Fibroblast of gingiva (primary cell): ENCODE measurements at regions not wholly inside any gene's neighbourhood (a gene's known extent, or its start where the extent isn't known, plus 50 kb on each side); places are given as distances from the start of the nearest gene placed in this dataset.
"Not testable (repeated sequence)": the region's sequence is repeated elsewhere in the genome, so short reads cannot be mapped to it uniquely, and the experiment has no call there.

Experiments
- DNase-seq: peaks from one replicate; pipeline ENCODE4 v3.0.0-alpha.2; 2011; ENCODE audit warnings: low read depth

DNA sequence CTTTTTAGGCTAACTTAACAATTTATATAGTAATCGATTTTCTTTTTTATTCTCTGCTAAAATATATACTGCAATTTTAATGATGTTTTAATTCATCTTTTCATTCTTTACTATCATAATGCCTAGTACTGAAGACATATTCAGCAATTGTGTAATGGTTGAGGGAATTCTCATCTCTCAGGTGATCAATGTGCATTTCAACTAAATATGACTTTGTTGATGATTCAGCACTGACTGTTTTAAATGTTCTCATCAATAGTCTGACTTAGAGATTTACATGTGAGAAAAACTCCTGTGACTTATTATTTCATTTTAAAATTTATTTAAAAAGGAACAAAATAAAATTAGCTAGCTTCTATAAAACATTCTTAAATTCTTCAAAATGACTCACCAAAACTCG, 1450.3 kb downstream of the STIM2 start:
- no peak for DNase-seq

DNA sequence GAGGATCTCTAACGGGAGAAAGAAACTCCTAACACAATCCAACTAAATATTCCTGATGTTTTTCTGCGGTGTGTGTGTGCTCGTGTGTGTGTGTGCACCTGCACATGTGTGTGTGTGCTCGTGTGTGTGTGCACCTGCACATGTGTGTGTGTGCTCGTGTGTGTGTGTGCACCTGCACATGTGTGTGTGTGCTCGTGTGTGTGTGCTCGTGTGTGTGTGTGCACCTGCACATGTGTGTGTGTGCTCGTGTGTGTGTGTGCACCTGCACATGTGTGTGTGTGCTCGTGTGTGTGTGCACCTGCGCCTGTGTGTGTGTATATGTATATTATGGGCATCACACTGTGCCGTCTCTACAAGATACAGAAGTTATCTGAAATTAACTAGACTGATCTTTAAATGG, 1451.9 kb downstream of the STIM2 start:
- DNase-seq, result not testable (repeated sequence)

DNA sequence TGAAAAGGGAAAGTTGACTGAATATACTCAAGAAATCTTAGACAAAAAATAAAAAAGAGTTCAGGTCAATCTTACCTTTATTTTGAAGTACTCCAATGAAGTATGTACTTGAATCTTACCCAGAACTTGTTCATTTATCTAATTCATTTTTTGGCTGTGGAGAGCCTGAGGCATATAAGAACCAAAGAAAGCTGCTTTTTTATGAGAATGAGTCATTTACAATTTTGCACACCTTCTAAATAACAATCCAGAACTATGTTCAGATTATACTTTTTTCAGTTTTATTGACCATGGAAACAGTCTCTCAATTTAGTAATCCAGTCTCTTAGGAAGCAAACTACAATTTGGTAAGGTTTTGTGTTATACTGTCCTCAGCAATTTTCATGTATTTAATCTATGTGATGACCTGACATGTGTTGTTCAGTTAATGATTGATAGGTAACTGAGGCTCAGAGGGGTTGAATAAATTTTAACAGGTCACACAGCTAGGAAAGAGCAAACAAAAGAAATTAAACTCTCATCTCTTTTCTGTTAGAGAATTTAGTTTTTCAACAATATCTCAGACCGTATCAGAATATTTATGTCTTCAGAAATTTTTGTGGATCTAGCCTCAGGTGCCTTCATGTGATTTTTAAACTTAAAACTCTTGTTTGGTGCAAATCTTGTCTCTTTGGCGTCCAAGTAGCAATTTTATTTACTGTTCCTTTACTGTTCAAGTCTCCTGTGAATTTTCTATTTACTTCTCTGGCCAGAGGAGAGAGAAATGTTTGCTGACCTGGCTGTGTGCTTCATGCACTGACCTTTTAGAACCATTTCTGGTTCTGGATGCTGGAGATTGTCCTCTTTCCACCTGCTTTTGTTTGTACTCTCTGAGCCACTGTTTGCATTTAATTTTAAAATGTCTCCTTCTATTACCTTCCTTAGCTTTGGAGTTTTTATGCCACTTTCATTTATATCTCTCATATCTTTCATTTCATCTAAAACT, 1453.4 kb downstream of the STIM2 start:
- no peak for DNase-seq

DNA sequence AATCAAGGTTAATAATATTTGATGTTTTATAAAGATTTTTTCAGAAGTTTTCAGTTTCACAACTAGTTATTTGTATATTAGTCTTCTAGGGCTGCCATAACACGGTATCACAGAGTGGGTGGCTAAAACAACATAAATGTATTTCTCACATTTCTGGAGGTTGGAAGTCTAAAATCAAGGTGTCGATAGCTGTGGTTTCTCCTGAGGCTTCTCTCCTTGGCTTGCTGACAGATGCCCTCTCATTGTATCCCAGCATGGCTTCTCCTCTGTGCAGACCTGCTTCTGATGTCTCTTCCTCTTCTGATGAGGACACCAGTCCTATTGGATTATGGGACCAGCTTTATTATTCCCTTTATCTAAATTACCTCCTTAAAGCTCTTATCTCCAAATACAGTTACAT, 1456.6 kb downstream of the STIM2 start:
- DNase-seq, result no peak

DNA sequence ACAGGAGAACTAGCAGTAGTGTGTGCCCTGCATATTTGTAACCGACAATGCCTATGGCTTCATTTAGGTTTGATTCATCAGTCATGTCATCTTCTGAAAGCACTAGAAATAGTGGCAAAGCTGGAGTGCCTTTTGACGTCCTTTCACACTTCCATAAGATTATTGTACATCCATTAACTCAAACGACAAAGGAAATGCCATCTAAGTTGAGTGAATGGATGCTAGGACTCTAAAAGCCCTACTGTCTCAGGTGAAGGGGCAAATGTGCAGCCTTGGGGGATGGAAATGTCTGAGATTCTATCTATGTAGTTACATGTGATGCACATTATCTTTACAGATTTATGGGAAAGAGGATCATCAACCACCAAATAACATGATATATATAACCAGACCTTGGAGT, 1473.6 kb downstream of the STIM2 start:
- no peak for DNase-seq

DNA sequence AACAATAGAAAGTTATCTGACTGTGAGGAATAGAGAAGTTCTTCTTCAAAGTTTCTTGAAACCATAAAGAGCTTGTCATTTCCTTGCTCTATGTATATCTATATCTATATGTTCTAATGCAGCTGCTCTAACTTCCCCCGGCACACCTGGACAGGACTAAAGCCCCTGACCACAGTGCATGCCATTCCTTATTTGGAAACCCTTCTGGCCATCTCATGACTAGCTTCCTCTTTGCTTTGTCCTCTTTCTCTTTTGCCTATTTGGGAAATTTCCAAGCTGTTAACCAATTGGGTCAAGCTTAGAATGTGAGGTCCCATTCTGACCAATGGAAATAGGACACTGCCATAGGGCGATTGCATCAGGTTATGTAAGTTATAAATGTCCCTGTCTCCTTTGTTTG, 1481.1 kb downstream of the STIM2 start:
- DNase-seq, result no peak

DNA sequence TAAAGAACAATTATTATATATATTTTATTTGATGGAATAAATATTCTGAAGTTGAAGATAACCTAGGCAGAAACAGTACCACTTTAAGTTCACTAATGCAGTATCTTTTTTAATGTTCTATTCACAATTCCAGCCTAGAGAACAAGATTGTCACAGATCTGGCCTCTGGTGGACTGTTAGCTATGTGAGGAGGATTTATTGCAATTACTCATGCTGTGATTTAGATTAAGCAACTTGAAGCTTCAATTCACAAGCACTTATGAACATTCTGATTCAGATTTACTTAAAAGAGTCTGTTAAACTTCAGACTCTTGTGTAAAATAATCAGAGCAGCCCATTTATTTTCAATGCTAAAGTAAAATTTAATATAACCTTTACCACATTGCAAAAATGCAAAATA, 1489.8 kb downstream of the STIM2 start:
- no peak for DNase-seq

DNA sequence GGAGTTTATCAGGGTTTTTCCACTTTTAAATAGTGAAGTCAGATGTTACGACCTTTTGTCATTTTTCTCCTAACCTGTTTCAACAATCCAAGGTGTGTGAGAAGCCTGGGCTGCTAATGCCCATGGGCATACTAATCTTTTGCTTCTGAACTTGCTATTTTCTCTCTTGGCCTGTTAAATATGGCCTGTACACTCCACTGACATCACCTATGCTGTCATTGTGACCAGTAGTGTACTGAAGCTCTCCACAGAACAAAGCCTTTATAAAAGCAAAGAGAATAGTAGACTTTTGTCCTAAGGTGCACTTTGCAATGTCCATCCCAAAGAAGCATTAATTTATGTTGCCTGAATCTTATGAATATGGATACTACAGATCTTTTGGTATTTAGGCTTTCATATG, 1490.5 kb downstream of the STIM2 start:
- DNase-seq, result no peak

DNA sequence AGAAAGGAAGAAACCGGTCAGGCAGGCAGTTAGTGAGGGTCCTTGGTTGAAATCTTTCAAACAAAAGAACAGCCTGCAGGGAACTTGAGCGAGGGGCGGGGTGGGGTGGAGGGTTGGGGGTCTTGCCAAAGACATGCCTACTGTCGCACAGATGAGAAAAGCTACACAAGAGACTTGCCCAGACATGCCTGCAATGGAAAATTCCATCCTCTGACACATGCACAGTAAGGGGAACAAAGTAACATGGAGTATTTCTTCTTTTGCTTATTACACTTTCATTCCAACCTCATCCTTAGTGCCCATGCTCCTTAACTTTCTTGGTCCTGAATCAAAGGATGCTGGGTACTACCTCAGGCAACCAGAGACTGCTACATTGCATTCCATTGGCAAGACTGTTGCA, 1491.2 kb downstream of the STIM2 start:
- DNase-seq, result no peak

DNA sequence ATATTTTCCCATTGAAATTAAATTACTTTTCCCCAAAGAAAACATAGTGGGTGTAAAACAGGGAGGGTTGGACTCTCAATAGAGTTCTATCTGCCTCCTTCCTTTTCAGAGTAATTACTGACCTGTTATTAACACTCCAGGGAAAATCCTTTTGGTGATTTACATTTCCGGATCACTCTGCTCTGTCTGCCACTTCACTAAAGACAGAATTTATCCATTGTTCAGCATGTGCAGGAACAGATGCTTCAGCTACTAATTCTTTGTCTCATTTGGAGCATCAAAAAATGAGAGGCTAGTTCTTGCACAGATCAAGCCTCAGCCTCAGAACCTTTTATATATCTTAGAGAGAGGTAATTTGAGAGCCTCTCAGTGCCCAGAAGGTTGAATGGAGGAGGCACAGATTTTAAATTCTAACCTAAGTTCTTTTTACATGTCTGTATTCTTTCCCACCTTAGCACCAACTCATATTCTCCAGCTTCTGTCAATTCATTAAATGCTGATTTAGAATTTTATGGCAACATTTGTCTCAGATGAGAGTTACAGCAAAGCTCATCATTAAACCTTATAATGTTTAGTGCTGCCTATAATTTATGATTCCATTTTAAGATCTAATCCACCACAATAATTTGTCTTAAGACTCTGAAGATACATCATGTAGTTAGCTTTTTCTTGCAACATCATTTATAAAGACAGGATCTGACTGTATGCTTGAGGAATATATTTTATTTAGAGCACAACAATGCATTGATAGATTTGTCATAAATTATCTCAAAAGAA, 1494.4 kb downstream of the STIM2 start:
- no peak for DNase-seq

DNA sequence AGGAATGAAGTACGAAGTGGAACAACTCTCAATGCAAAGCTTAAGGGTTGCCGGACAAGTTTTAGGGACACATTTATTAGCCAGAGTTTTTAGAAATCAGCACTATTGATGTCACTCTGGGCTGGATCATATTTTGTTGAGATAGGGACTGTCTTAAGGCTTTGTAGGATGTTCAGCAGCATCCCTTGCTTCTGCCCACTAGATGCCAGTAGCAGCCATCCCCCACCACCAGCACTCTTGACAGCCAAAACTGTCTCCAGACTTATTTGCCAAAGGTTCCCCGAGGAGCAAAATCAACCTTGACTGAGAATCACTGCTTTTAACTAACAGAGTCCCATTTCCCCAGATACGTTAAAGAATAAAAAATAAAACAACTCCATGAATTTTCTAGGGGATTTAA, 1497.3 kb downstream of the STIM2 start:
- DNase-seq, result peak; percentile 1

DNA sequence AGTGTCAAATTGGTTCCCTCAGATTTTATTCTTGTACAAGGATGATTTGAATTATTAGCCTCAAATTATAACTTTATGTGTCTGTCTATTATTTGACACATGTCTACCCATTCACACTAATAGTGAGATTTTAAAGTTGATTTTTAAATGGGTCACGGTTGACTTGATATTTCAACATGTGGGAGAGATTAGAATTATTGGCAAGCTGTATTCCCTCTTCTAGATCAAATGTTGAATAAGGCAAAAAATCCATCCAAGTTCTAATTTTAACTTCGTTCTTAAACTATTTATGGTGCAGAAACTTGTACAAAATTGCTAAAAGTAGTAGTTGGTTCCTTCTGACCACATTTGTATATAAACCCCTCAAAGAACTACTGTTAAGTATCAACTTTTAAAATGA, 1498.0 kb downstream of the STIM2 start:
- DNase-seq, result no peak

DNA sequence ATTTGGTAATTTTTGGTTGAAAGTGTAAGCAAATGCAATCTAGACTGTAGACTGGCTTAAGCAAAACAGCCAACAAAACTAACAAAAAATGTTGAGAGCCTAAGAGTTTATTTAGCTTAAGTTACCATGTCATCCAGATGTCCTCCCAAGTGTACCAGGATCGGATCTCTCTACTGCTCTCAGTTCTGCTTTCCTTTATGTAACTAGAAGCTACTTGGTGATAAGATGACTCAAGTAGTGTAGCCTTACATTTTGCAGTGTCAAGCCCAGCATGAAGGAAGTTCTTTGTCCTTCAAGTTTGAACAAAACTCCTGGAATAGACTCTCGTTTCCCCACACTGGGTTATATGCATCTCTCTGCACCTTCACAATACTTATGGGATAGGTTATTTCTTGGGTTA, 1500.0 kb downstream of the STIM2 start:
- DNase-seq, result no peak

DNA sequence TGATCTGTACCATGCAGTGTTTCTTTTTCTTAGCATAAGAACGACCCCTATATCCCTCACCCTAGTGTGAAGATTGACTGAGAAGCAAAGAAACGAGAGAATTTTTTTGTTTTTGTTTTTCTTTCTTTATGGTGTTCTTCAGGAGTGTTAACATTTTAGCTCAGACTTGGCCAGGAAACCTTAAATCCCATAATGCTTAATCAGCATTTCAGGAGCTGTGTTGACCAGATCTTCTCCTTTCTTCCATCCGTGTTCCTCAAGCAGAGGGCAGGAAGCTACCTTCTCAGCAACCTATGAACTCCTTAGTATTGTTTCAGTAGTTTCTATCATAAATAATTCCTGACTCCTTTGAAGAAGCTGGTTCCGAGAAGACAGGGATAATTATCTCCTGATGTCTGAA, 1501.5 kb downstream of the STIM2 start:
- no peak for DNase-seq

DNA sequence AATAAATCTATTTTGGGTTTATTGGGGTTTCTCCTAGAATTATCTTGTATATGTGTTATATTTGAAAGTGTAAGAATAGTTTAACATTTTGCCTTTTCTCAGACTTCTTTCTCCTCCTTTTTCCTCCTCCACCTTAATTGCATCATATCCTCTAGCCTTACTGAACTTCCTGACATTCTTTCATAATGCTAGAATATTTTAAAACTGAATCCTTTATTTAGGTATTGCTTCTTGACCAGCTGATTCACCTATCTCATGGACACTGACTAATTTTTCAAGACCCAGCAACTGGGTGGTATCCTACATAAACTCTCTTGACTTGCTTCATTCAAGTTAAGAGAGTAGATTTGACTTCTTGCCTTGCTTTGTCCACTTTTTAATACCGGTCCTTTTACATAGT, 1508.9 kb downstream of the STIM2 start:
- DNase-seq, result no peak

DNA sequence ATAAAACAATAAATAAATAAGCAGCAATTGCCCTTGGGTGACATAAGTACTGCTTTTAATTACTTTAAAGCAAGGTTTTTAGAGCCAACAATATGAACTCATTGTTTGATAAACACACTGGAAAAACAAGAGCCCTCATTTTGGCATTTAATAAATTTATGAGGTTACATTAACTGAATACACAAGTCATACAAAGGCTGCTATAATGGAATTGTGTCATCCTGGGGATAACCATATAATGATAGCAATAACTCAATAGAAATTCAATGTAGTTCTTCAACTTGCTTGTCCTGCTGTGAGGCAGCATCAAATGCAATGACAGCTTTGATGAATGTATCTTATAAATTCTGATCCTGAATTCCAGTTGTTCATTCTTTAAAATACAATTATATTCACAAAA, 1512.5 kb downstream of the STIM2 start:
- no peak for DNase-seq

DNA sequence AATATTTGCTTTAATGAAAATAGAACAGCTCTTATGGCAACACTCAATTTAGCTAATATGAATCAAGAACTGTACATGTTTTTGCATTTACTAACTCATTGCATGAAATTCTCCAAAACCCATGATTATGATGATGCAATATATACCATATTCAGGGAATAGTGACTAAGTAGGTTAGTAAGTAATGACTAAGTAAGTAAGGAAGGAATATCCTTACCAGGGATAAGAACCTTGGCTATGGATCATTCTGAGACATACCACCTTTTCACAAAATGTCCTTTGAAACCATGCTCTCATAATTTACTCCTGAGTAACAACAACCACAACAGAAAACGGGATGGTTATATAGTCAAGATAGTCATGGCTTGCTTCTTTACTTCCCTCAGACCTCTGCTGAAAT, 1513.0 kb downstream of the STIM2 start:
- no peak for DNase-seq

DNA sequence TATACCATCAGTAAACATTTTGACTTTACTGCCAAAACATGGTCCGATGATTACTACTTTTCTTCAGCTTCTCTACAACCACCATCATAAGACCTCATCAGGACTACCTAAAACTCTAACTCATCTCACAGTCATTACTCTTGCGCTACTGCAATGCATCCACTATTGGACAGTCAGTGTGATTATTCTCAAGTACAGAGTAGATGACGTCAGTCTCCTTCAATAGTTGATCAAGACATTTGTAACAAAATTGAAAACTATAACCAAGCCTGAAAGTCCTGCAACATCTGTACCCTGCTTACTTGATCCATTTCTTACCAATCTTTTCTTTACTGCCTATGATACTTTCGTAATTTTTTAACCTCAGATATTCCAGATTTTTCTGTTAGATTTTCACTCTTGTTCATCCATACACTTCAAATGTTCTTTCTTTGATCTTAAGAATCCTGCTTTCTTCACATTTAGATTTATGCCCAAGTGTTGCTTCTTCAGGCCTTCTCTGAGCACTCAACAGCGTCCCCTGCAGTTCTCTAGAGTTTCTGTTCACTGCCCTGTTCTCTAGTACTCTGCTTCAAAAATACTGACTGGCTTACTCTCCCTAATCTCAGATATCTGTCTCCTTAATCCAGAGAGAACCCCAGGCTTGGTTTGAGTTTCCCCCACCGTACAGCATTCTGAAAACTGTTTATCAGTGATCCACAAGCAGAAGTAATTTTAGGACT, 1517.6 kb downstream of the STIM2 start:
- no peak for DNase-seq

DNA sequence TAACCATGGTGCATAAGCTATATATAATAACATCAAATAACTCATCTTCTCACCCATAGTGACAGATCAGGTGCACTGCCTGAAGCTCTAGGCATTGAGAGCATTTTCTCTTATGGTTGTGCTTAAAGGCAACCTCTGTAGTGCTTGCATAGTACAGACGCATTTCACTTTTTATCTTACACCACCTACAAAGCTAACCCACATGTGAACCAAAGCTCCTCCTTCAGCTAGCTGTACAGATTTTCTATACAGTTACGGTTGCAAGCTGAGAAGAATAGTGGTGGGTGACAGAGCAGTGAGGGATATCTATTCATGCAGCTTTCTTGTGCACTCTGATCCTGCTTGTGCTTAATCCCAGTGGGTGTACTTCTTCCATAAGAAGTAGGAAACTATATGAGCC, 1525.2 kb downstream of the STIM2 start:
- no peak for DNase-seq

DNA sequence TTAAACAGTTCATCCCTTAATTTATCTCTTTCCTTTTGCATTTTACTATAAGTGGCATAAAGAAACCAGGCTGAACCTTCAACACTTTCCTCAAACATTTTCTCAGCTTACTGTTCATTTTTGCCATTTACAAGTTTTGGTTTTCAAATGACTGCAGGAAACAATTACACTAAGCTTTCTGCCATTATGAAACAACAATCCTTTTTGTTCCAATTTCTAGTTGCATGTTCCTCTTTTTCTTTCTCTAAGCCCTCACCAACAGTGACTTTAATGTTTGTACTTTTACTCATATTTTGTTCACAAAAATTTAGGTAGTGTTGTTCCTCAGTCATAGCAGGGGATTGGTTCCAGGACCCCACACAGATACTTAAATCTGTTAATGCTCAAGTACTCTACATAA, 1526.1 kb downstream of the STIM2 start:
- DNase-seq, result no peak

DNA sequence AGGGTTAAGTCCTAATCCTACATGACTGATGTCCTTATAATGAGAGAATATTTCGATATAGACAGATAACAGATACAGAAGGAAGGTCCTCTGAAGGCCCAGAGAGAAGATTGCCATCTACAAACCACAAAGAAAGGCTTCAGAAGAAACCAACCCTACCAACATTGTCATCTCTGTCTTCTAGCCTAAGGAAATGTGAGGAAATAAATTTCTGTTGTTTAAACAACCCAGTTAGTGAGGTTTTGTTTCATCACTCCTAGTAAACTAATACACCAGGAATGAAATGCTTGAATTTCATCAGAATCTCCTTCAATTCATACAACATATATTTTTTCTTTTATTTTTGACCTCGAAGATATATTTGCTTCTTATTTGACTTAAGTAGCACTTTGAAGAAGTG, 1527.8 kb downstream of the STIM2 start:
- no peak for DNase-seq

DNA sequence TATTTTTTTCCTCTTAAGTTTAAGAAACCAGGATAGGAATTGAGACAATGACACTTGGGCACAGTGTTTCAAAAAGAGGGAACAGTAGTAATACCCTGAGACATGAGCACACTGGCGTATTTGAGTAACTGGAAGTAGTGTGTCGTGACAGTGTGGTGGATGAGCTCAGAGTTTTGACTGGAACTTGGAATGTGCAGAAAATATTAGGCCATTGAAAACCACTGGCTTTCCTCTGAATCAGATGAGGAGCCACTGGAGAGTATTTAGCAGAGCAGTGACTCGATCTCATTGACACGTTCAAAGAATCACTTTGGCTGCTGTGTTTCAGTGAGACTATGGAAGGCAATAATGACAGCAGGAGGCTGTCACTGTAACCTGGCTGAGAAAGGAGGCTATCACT, 1531.2 kb downstream of the STIM2 start:
- no peak for DNase-seq

DNA sequence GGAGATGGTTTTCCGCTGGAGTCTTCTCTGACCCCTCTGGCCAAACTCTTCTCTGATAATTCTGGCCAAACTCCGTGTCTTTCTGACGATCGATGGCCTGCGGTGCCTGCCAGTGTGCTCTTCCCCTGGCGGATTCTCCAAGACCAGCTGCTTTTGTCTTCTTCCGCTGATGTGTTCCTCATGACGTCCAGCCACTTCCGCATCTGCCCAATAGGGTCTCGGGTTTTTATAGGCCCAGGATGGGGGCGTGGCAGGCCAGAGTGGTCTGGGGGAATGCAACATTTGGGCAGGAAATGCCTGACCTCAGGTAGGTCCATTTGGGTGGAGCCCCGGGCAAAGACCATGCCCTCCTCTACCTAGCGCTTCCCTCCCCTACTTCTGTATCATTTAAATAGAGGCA, 1542.1 kb downstream of the STIM2 start:
- DNase-seq, result no peak
